ENCODE measurements at regions not wholly inside any gene's neighbourhood (a gene's known extent, or its start where the extent isn't known, plus 50 kb on each side); places are given as distances from the start of the nearest gene placed in this dataset.

GRCh38 chr15:29952225-29952624 lies 130.0 kb upstream of the TJP1 start:
- no peak for DNase-seq

- DNase-seq, result no peak
Measured at GRCh38 chr15:29945943-29946596, 123.8 kb upstream of the TJP1 start.

GRCh38 chr15:29944925-29945324 lies 122.7 kb upstream of the TJP1 start:
- no peak for DNase-seq

- no peak for DNase-seq
Measured at GRCh38 chr15:29942548-29942947, 120.3 kb upstream of the TJP1 start.

- DNase-seq, result no peak
Measured at GRCh38 chr15:29942143-29942542, 119.9 kb upstream of the TJP1 start.

GRCh38 chr15:29939404-29939803 lies 117.1 kb upstream of the TJP1 start:
- DNase-seq, result no peak

- DNase-seq, result no peak
Measured at GRCh38 chr15:29938361-29939335, 116.4 kb upstream of the TJP1 start.

- no peak for DNase-seq
Measured at GRCh38 chr15:29937956-29938355, 115.7 kb upstream of the TJP1 start.

- DNase-seq, result no peak
Measured at GRCh38 chr15:29936353-29937049, 114.2 kb upstream of the TJP1 start.

- no peak for DNase-seq
Measured at GRCh38 chr15:29935296-29936004, 113.2 kb upstream of the TJP1 start.

- no peak for DNase-seq
Measured at GRCh38 chr15:29934251-29934650, 112.0 kb upstream of the TJP1 start.

GRCh38 chr15:29933042-29933803 lies 111.0 kb upstream of the TJP1 start:
- DNase-seq, result no peak

- no peak for DNase-seq
Measured at GRCh38 chr15:29926083-29926388, 103.8 kb upstream of the TJP1 start.

- peak; percentile 22 for DNase-seq
Measured at GRCh38 chr15:29925227-29926082, 103.2 kb upstream of the TJP1 start.

- DNase-seq, result peak; percentile 3
Measured at GRCh38 chr15:29924750-29925149, 102.5 kb upstream of the TJP1 start.

- DNase-seq, result no peak
Measured at GRCh38 chr15:29922191-29922590, 99.9 kb upstream of the TJP1 start.

- DNase-seq, result no peak
Measured at GRCh38 chr15:29921130-29921601, 98.9 kb upstream of the TJP1 start.

GRCh38 chr15:29920515-29920914 lies 98.2 kb upstream of the TJP1 start:
- no peak for DNase-seq

- DNase-seq, result no peak
Measured at GRCh38 chr15:29919380-29919881, 97.2 kb upstream of the TJP1 start.
